GM12875 (cell line): ENCODE measurements at regions not wholly inside any gene's neighbourhood (a gene's known extent, or its start where the extent isn't known, plus 50 kb on each side); places are given as distances from the start of the nearest gene placed in this dataset.

ENCODE experiments used
- H3K4me3 ChIP-seq: one replicate; pipeline ENCODE4 v1.5.1; 2011; ENCODE audit warnings: low read depth, low read length, control low read depth
- TF ChIP-seq, protein P1 (sequence below): IDR thresholded peaks from 2 replicates; pipeline ENCODE4 v1.5.1; 2011; ENCODE audit warnings: low read depth, mild to moderate bottlenecking, control low read depth, inconsistent platforms, low read length, moderate library complexity, borderline replicate concordance; ENCODE audit not compliant: insufficient read depth

- TF ChIP-seq, protein P1, sequence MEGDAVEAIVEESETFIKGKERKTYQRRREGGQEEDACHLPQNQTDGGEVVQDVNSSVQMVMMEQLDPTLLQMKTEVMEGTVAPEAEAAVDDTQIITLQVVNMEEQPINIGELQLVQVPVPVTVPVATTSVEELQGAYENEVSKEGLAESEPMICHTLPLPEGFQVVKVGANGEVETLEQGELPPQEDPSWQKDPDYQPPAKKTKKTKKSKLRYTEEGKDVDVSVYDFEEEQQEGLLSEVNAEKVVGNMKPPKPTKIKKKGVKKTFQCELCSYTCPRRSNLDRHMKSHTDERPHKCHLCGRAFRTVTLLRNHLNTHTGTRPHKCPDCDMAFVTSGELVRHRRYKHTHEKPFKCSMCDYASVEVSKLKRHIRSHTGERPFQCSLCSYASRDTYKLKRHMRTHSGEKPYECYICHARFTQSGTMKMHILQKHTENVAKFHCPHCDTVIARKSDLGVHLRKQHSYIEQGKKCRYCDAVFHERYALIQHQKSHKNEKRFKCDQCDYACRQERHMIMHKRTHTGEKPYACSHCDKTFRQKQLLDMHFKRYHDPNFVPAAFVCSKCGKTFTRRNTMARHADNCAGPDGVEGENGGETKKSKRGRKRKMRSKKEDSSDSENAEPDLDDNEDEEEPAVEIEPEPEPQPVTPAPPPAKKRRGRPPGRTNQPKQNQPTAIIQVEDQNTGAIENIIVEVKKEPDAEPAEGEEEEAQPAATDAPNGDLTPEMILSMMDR = no peak
- no peak overlapping the region for H3K4me3 ChIP-seq
Observed at GRCh38 chr16:80059836-80060235, 459.3 kb upstream of the MAF start.

DNA sequence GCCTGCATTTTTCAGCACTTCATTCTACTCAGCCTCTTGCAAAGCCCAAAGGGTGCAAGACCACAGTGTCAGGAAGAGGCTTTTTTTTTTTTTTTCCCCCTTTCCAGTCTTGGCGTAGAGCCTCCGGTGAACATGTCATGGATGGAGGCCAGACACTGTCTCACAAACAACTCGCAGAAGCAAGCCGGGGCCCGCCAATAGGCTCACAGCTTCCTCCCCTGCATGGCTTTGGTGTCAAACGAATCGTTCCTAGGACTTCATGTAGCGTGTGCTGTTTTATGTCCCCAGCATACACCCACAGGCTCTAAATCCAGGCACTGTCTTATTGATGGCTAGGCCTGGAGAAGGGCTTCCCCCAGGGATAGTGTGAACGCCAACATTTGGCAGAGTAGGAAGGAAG lies 457.7 kb upstream of the MAF start:
- TF ChIP-seq, protein P1 = no peak
- no peak overlapping the region for H3K4me3 ChIP-seq

GRCh38 chr16:80056324-80056723 lies 455.8 kb upstream of the MAF start:
- no peak overlapping the region for H3K4me3 ChIP-seq
- TF ChIP-seq, protein P1 = no peak

- H3K4me3 ChIP-seq = no peak overlapping the region
- TF ChIP-seq, protein P1 = no peak
Observed at GRCh38 chr16:80055831-80056230, 455.3 kb upstream of the MAF start.

DNA sequence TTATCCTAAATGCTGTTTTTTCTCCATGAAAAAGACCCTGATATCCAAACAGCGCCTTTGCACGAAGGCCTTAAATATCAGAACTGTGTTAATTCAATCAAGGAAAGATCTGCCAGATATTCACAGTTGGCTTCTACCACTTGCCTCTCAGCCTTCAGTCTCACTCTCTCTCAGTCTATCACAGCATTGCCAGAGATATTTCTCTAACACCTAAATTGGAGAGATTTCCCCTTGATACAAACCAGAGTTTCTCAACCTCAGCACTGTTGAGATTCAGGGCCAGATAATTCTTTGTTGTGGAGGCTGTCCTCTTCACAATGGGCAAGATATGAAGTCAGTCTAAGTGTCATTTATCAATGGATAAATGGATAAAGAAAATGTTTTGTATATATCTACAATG lies 454.1 kb upstream of the MAF start:
- no peak overlapping the region for H3K4me3 ChIP-seq
- TF ChIP-seq, protein P1 = no peak

DNA sequence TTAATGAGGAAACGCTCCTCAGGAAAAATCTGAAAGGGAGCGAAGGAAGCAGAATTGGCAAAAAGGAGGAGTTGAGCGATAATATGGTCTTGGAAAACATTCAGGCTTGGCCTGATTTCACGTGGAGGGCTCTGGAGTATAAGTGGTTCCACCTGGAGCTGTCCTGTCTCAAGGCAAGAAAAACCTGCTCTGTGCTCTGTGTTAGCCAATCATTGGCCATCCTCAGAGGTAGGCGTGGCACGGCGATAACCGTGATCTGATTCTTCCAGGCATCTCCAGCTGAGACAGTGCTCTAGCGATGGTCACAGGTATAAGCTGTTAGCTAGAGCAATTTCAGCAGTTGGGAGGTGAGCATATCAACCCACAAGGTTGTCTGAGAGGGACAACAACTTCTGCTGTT lies 450.5 kb upstream of the MAF start:
- no peak overlapping the region for H3K4me3 ChIP-seq
- TF ChIP-seq, protein P1 = no peak

DNA sequence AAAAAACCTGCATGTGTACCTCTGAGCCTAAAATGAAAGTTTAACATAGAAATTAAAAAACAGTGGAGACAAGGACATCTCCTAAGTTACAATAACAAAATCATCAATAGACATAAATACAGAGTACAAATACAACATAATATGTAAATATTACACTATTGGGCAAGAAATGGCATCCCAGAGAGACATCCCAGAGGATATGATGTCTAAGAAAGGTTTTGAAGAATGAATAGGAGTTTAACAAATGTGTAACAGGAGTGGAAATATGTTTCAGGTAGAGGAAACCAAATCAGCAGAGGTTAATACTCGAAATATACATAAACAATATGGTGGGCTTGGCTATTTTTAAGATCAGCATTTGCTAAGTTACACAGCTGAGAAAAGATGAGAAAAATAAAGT lies 447.7 kb upstream of the MAF start:
- TF ChIP-seq, protein P1 = no peak
- no peak overlapping the region for H3K4me3 ChIP-seq
